Activated naive CD8-positive, alpha-beta T cell treated with anti-CD3 and anti-CD28 coated beads, Interleukin-2, amount 10 ng/mL, durations not matched to agents 7 days and 5 days (primary cell): ENCODE measurements at regions not wholly inside any gene's neighbourhood (a gene's known extent, or its start where the extent isn't known, plus 50 kb on each side); places are given as distances from the start of the nearest gene placed in this dataset.

ENCODE experiments used
- ATAC-seq: fragments of 150-1000 bp; cut with Tn5 transposase; one replicate; pipeline ENCODE4 v1.10.0; 2021; ENCODE audit warnings: low read depth, moderate library complexity
- POLR2A ChIA-PET: fragments of 350-600 bp; sonication (Branson Sonifier 250); formaldehyde crosslinking; loops from one replicate; lab custom pipeline; 2021; ENCODE audit warnings: antibody characterized with exemption; lab: Charles Lee
- DNase-seq: peaks from one replicate; pipeline ENCODE4 v3.0.0; 2021
- H3K27ac Mint-ChIP-seq: one replicate; pipeline ENCODE4 v1.8.0; 2022; ENCODE audit warnings: mild to moderate bottlenecking, mixed read lengths
- H3K27me3 Mint-ChIP-seq: one replicate; pipeline ENCODE4 v1.8.0; 2022; ENCODE audit warnings: mild to moderate bottlenecking, moderate library complexity, mixed read lengths
- H3K36me3 Mint-ChIP-seq: one replicate; pipeline ENCODE4 v1.8.0; 2021; ENCODE audit warnings: mild to moderate bottlenecking, mixed read lengths
- H3K4me1 Mint-ChIP-seq: one replicate; pipeline ENCODE4 v1.8.0; 2021; ENCODE audit warnings: mixed read lengths
- H3K4me3 Mint-ChIP-seq: one replicate; pipeline ENCODE4 v1.8.0; 2022; ENCODE audit warnings: mild to moderate bottlenecking, moderate library complexity, mixed read lengths
- H3K9me3 Mint-ChIP-seq: one replicate; pipeline ENCODE4 v1.8.0; 2021; ENCODE audit warnings: mixed read lengths

DNA sequence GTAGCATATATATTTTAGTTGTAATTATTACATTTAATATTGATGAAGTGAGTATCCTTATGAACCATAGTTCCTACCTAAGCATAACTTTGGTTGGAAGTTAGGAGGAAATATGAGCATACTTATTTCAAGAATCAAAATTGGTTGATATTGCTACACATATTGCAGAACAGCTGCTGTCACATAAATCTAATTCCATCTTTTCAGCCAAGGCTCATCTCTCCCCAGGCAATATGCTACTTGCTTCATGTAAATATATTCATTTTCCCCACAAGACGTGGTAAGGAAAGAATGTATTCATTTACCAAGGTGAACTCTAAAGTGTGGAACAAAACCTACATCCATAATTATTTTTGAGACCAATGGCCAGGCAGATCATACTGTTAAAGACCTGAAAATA lies 62.5 kb upstream of the HIF1A start:
- Mint-ChIP-seq H3K27ac (no peak overlapping the region), H3K36me3 (peaks cover 5% of the 10 kb centered on the region), H3K4me1 (peaks cover 6% of the 10 kb centered on the region), H3K9me3 (peaks cover under 1% of the 10 kb centered on the region), H3K27me3 (no peaks in the 10 kb centered on the region), H3K4me3 (no peak overlapping the region)
- POLR2A ChIA-PET, result no interaction called here
- ATAC-seq (no peak), DNase-seq (no peak)

DNA sequence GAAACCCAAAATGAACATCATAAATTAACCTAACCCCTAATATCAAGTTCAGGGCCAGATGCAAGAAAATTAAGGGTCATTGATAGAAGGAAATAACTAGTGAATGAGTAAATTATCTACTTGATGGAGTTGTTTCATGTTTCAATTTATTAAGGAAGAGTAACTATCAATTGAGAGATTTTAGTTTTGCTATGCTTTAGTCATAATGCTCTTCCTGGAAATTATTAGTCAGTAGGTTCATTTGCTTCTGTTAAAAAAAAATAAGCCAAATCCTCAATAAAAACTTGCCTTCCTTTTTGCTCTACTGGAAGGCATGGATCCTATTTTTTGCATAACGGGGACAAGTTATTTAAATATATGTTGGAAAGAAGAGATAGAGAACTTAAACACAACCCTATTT lies 59.0 kb upstream of the HIF1A start:
- DNase-seq (no peak), ATAC-seq (no peak)
- Mint-ChIP-seq H3K27ac (no peak overlapping the region), H3K9me3 (no peaks in the 10 kb centered on the region), H3K36me3 (peaks cover 2% of the 10 kb centered on the region), H3K4me3 (no peak overlapping the region), H3K27me3 (no peaks in the 10 kb centered on the region), H3K4me1 (peaks cover 9% of the 10 kb centered on the region)
- POLR2A ChIA-PET, result no interaction called here

DNA sequence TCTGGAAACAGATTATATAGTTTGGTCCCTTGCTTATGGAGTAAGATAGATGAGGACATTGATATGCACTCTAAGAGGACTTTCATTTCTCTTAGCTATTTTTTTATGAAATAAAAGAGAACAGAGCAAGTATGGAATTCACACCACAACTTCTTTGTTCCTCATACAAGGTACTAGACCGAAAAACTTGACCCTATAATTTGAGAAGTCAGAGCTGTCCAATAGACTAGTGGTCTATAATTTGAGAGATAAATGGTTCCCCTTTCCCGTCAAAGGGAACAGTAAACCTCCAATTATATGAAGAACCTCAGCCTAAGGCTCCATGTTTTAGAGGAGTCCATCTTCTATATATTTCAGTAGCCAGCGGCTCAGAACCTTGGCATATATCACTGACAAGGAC lies 58.5 kb upstream of the HIF1A start:
- no peak for ATAC-seq
- Mint-ChIP-seq H3K27me3 (no peaks in the 10 kb centered on the region), H3K36me3 (peaks cover 2% of the 10 kb centered on the region), H3K4me3 (no peak overlapping the region), H3K9me3 (no peaks in the 10 kb centered on the region), H3K4me1 (peaks cover 10% of the 10 kb centered on the region), H3K27ac (no peak overlapping the region)
- POLR2A ChIA-PET, result no interaction called here
- no peak for DNase-seq

DNA sequence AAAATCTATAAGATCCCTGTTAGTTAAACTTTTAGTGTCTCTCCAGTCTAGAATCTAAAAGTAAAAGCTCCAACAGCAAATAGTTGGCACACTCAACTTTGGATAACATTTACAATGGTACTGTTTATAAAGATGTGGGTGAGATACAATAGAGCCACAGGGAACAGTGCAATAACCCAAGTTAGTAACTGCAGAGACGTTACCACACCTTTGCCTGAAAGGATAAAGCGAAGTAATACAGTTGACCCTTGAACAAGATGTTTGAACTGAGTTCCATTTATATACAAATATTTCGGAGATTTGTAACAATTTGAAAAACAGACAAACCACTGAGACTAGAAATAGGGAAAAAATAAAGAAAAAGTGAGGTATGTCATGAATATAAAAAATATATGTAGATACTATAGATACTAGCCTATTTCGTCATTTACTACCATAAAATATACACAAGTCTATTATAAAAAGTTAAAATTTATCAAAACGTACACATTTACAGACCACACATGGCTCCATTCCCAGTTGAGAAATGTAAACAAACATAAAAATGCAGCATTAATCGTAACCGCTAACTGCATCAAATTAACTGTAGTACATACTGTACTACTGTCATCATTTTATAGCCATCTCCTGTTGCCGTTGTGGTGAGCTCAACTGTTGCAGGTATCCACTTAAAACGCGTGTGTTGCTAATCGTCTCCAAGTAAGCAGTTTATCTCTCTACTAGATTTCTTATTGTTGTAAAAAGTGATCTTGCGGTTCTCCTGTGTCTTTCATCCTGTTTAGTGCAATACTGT lies 56.5 kb upstream of the HIF1A start:
- no peak for ATAC-seq
- no peaks in the 10 kb centered on the region for H3K27me3 Mint-ChIP-seq
- peaks cover 4% of the 10 kb centered on the region for H3K36me3 Mint-ChIP-seq
- no peak overlapping the region for H3K27ac Mint-ChIP-seq
- POLR2A ChIA-PET, result no interaction called here
- no peak for DNase-seq
- H3K9me3 Mint-ChIP-seq, result peaks cover 4% of the 10 kb centered on the region
- no peak overlapping the region for H3K4me3 Mint-ChIP-seq
- peaks cover 12% of the 10 kb centered on the region for H3K4me1 Mint-ChIP-seq

DNA sequence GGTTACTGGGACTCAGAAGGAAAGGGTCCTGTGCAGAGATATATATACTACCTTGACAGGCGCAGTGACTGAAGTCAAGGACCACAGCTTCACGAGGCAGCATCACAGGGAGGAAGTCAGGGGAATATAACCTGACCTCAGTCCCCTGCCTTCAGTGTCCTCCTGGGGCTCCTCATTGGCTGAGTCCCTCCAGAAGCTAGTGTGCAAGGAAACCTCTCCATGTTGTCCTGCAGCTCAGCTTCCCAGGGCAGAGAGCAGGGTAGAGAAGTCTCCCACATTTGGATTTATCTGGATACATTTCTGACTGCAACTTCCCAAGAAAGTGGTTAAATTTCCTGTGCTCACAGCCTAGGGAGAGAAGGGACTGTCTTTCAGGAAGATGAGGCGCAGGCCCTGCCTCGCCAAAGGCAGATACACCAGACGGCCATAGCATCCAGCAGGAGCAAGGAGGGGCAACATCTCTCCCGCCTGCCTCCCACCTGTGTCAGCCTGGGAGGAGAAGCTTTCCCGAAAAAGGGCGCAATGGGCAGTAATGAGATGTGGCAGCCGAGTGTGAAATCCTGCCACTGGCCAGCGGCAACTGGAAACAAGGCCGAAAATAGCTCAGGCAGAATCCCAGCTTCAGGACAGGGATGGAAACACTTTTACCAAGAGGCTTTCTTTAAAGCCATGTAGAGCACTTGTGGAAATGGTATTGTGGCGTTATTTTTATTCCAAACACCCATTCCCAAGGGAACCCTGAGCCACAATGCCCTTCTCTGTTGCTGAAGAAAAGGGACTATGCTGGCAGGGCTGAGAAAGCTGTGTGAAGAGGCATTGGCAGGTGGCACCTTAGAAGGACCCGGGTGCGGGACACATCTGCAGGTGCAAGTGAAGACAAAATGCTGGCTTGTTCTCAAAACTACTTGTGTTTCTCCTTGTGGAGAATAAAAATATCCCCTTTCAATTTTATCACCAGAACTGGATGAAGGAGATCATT lies 54.9 kb upstream of the HIF1A start:
- H3K27ac Mint-ChIP-seq, result no peak overlapping the region
- POLR2A ChIA-PET, result no interaction called here
- peaks cover 4% of the 10 kb centered on the region for H3K36me3 Mint-ChIP-seq
- peaks cover 4% of the 10 kb centered on the region for H3K9me3 Mint-ChIP-seq
- H3K4me1 Mint-ChIP-seq, result peaks cover 18% of the 10 kb centered on the region
- no peak overlapping the region for H3K4me3 Mint-ChIP-seq
- no peak for DNase-seq
- H3K27me3 Mint-ChIP-seq, result no peaks in the 10 kb centered on the region
- no peak for ATAC-seq

DNA sequence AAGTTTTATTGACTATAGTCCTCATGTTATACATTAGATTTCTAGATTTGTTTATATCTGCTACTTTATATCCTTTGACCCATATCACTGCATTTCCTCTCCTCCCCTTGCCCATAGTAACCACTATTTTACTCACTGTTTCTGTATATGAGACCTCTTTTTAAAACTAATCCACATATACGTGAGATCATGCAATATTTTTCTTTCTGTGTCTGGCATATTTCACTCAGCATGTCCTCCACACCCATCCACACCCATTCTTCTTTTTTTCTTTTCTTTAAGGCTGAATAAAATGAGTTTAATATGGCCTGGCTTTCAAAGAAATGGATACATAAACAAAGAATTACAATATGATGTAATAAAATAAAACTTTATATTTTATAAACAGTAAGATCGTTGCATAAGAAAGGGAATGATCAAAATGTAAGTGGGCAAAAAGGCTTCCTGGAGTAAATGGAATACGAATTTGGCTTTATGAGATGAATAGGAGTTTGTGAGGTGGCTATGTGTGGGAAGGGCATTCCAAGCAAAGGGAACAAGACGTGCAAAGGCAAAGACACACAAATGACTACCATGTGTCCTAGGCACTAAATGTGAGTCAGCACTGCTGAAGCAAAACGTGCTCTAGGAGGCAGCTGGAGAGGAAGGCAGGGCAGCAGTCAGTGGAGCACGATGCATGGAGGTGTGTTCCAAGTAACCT lies 53.2 kb upstream of the HIF1A start:
- Mint-ChIP-seq H3K27me3 (no peaks in the 10 kb centered on the region), H3K4me3 (no peak overlapping the region), H3K27ac (no peak overlapping the region), H3K9me3 (peaks cover 4% of the 10 kb centered on the region), H3K4me1 (peaks cover 16% of the 10 kb centered on the region), H3K36me3 (peaks cover 4% of the 10 kb centered on the region)
- POLR2A ChIA-PET, result no interaction called here
- ATAC-seq, result no peak
- no peak for DNase-seq

DNA sequence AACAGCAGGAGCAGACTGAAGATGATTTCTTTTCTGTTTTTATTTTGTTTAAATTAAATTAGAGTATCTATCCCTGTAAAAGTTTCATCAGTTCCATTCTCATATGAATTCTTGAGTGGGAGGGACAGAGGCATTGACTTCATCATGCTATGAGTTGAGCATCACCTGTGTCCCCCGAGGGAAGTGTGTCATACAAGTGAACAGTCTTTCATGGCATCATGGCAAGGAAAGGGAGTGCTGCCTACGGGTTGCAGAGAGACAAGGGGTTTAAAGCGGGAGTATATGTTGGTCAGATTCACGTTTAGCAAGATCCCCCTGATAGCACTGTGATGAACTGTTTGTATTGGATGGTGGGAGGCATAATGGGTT lies 52.7 kb upstream of the HIF1A start:
- Mint-ChIP-seq H3K36me3 (peaks cover 4% of the 10 kb centered on the region), H3K9me3 (peaks cover 4% of the 10 kb centered on the region), H3K4me3 (no peak overlapping the region), H3K27me3 (no peaks in the 10 kb centered on the region), H3K27ac (no peak overlapping the region), H3K4me1 (peaks cover 16% of the 10 kb centered on the region)
- DNase-seq, result no peak
- ATAC-seq, result no peak
- POLR2A ChIA-PET, result no interaction called here

DNA sequence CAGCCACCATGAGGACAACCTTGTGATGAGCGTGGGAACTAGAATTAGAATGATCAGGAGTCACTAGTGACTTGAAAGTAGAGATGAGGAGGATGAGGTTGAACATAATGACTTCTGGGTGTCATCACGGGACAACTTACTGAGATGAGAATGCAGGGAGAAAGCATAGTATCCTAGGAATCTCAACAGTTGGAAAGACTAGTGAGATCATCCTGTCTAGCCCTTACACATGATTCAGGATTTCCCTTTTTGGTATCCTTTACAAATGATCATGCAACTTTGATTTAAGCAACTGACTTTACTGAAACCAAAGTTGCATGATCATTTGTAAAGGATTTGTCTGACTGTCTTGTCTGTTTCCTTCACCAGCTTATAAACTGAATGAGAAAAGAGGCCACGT lies 51.8 kb upstream of the HIF1A start:
- no peak overlapping the region for H3K4me3 Mint-ChIP-seq
- H3K27ac Mint-ChIP-seq, result no peak overlapping the region
- peaks cover 16% of the 10 kb centered on the region for H3K4me1 Mint-ChIP-seq
- H3K27me3 Mint-ChIP-seq, result no peaks in the 10 kb centered on the region
- POLR2A ChIA-PET, result no interaction called here
- peaks cover 2% of the 10 kb centered on the region for H3K36me3 Mint-ChIP-seq
- H3K9me3 Mint-ChIP-seq, result peaks cover 4% of the 10 kb centered on the region
- ATAC-seq, result no peak
- no peak for DNase-seq

DNA sequence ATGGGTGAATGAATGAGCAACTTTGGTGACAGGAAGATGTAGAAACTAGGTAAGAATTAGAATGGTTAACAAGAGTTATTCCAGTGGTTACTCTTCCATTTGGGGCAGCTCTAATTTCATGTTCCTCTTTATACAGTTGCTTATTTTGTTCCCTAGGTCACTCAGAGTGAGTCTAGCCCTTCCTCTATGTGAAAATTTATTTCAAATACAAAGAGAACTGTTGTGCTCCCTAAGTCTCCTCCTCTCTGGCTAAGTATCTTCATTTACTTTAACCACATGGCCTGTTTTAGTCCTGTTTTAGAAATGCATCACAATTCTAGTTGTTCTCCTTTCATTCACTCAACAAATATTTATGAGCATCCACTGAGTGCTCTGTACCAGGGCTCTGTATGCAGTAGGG lies 51.1 kb upstream of the HIF1A start:
- DNase-seq, result no peak
- no peak overlapping the region for H3K4me3 Mint-ChIP-seq
- H3K27me3 Mint-ChIP-seq, result no peaks in the 10 kb centered on the region
- H3K36me3 Mint-ChIP-seq, result peaks cover 2% of the 10 kb centered on the region
- POLR2A ChIA-PET, result no interaction called here
- peaks cover 4% of the 10 kb centered on the region for H3K9me3 Mint-ChIP-seq
- no peak for ATAC-seq
- peaks cover 18% of the 10 kb centered on the region for H3K4me1 Mint-ChIP-seq
- H3K27ac Mint-ChIP-seq, result no peak overlapping the region

DNA sequence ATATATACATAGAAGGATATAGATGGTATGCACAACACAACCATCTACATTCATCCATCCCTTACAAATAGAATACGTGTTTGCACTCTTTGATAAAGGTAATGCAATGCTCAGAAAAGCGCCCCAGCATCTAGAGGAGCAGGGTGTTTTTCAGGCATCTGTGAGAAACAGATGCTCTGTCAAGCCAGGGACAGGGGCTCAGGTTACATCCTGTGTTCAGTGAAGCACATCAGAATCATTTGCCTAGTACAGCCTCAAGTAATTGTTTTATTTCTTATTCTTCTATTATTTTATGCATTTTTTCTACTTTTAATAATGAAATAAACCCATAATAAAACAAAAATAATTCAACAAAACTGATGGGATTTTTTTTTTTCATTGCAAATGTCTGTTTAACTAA lies 50.5 kb upstream of the HIF1A start:
- no peak for DNase-seq
- peak; percentile 54 for ATAC-seq
- H3K4me3 Mint-ChIP-seq, result no peak overlapping the region
- peaks cover 5% of the 10 kb centered on the region for H3K36me3 Mint-ChIP-seq
- H3K27ac Mint-ChIP-seq, result no peak overlapping the region
- no peaks in the 10 kb centered on the region for H3K27me3 Mint-ChIP-seq
- peaks cover 22% of the 10 kb centered on the region for H3K4me1 Mint-ChIP-seq
- POLR2A ChIA-PET, result no interaction called here
- peaks cover 4% of the 10 kb centered on the region for H3K9me3 Mint-ChIP-seq

DNA sequence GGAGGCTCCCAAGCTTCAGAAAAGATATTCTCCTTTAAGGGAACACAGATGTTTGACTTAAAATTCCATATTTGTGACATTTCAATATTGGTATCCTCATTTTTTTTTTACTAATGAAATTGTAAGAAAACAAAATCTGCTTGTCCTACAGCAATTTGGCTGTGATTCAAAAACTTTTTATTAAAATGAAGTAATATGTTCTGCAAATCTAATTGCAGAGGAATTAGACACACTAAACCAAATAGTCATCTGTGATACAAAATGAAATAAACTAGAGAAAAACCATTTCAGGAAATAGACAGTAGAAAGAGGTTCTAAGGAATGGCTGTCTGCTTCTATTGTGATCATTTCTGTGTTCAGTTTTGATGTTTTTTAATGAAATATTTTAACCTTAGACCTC lies 50.1 kb upstream of the HIF1A start:
- Mint-ChIP-seq H3K4me3 (no peak overlapping the region), H3K36me3 (peaks cover 5% of the 10 kb centered on the region), H3K9me3 (peaks cover 4% of the 10 kb centered on the region), H3K4me1 (peaks cover 20% of the 10 kb centered on the region), H3K27me3 (no peaks in the 10 kb centered on the region), H3K27ac (no peak overlapping the region)
- POLR2A ChIA-PET, result no interaction called here
- DNase-seq (no peak), ATAC-seq (no peak)
